ENCODE measurements at regions not wholly inside any gene's neighbourhood (a gene's known extent, or its start where the extent isn't known, plus 50 kb on each side); places are given as distances from the start of the nearest gene placed in this dataset.
A peak's percentile ranks its signal among the peaks of the same experiment; 100 is the strongest.
"Not testable (repeated sequence)": the region's sequence is repeated elsewhere in the genome, so short reads cannot be mapped to it uniquely, and the experiment has no call there.

GRCh38 chr13:76297331-76297730 lies 588.9 kb downstream of the KCTD12 start:
- TF ChIP-seq, protein P1, sequence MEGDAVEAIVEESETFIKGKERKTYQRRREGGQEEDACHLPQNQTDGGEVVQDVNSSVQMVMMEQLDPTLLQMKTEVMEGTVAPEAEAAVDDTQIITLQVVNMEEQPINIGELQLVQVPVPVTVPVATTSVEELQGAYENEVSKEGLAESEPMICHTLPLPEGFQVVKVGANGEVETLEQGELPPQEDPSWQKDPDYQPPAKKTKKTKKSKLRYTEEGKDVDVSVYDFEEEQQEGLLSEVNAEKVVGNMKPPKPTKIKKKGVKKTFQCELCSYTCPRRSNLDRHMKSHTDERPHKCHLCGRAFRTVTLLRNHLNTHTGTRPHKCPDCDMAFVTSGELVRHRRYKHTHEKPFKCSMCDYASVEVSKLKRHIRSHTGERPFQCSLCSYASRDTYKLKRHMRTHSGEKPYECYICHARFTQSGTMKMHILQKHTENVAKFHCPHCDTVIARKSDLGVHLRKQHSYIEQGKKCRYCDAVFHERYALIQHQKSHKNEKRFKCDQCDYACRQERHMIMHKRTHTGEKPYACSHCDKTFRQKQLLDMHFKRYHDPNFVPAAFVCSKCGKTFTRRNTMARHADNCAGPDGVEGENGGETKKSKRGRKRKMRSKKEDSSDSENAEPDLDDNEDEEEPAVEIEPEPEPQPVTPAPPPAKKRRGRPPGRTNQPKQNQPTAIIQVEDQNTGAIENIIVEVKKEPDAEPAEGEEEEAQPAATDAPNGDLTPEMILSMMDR (IDR thresholded peaks at IDR 0.05; ENCODE audit: low read depth, low read length) = no peak
- DNase-seq (ENCODE audit: extremely low read depth, low read depth) = no peak

- TF ChIP-seq, protein P1 (IDR thresholded peaks at IDR 0.05; ENCODE audit: low read depth, low read length) = no peak
- no peak for DNase-seq (ENCODE audit: extremely low read depth, low read depth)
Observed at GRCh38 chr13:76296751-76297150, 589.5 kb downstream of the KCTD12 start.

- DNase-seq (ENCODE audit: extremely low read depth, low read depth) = not testable (repeated sequence)
Observed at GRCh38 chr13:76295020-76295419, 591.2 kb downstream of the KCTD12 start.

DNA sequence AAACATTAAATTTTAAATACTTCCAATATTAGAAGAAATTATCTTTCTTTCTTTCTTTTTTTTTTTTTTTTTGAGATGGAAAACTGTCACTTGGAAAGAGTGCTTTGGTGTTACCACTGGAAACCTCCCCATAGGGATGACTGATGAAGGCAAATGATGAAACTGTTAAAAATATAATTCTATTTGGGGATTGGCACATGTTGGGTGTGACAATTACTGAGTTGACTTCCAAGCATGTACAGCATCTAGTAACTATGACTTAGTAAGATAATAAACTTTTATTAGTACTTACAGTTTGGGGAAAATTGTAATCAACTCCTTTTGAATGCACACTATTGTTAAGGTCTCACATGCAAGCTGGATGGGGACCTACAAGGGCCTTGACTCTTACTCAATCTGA lies 592.5 kb downstream of the KCTD12 start:
- TF ChIP-seq, protein P1 (IDR thresholded peaks at IDR 0.05; ENCODE audit: low read depth, low read length) = no peak
- DNase-seq (ENCODE audit: extremely low read depth, low read depth) = no peak

DNA sequence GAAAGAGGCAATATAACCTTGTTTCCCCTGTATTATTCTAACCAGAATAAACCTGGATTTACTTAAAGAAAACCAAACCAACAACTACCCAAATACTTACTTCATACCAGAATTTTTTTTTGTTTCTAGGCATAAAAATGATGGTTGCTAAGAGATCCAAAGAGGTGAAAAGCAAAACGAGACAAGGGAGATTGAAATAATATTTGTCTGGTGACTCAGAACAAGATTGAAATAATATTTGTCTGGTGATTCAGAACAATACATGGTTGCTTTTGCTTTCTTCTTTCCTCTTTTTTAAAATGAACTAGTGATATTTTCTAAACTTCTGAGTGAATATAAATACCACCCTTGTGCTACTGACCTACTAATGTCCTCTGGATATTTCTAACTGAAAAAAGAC lies 592.9 kb downstream of the KCTD12 start:
- TF ChIP-seq, protein P1 (IDR thresholded peaks at IDR 0.05; ENCODE audit: low read depth, low read length) = no peak
- DNase-seq (ENCODE audit: extremely low read depth, low read depth) = peak; percentile 36

DNA sequence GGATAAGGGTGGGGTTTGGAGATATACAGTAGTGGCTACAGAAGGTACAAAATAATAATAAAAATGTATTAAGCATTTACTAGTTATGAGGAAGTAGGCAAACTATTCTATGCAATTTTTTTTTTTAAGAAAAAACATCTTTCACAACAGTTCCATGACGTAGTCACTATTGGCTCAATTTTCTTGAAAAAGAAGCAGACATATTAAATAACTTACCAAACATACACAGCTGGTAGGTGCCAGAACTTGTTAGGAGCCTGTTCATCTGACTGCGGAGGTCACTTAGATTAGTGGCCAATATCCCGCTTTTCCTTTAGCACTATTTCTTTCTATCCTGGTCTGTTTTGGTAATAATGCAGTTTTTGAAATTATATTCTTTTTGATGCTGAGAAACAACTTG lies 593.5 kb downstream of the KCTD12 start:
- TF ChIP-seq, protein P1 (IDR thresholded peaks at IDR 0.05; ENCODE audit: low read depth, low read length) = no peak
- DNase-seq (ENCODE audit: extremely low read depth, low read depth) = no peak

DNA sequence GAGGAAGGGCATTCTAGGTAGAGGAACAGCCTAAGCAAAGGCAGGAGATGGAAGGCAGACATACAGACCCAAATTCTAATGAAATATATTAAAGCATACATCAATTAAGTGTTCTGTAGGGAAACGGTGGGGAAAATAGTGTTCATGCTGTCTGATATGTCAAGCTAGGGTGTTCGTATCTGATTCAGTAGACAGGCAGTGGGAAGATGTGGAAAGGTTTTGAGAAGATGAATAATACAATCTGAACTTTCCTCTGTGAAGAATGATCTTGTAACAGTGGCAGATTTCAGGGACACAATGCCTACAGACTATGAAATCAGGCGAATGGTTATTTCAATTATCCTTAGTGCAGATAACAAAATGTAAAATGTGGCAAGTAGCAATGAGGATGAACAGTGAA lies 594.2 kb downstream of the KCTD12 start:
- DNase-seq (ENCODE audit: extremely low read depth, low read depth) = no peak
- TF ChIP-seq, protein P1 (IDR thresholded peaks at IDR 0.05; ENCODE audit: low read depth, low read length) = no peak

- TF ChIP-seq, protein P1 (IDR thresholded peaks at IDR 0.05; ENCODE audit: low read depth, low read length) = no peak
Observed at GRCh38 chr13:76289558-76289957, 596.6 kb downstream of the KCTD12 start.

More at GRCh38 chr13:76289558-76289957, 596.6 kb downstream of the KCTD12 start:
- DNase-seq (ENCODE audit: extremely low read depth, low read depth) = peak; percentile 8
